GM18498 (cell line): ENCODE measurements at regions not wholly inside any gene's neighbourhood (a gene's known extent, or its start where the extent isn't known, plus 50 kb on each side); places are given as distances from the start of the nearest gene placed in this dataset.
"Not testable (repeated sequence)": the region's sequence is repeated elsewhere in the genome, so short reads cannot be mapped to it uniquely, and the experiment has no call there.

Experiments used
- ATAC-seq: cut with Tn5 transposase; IDR thresholded peaks from one replicate; pipeline ENCODE4 v1.9.1; 2021; ENCODE audit warnings: mild to moderate bottlenecking, moderate library complexity; ENCODE audit not compliant: unreplicated experiment

DNA sequence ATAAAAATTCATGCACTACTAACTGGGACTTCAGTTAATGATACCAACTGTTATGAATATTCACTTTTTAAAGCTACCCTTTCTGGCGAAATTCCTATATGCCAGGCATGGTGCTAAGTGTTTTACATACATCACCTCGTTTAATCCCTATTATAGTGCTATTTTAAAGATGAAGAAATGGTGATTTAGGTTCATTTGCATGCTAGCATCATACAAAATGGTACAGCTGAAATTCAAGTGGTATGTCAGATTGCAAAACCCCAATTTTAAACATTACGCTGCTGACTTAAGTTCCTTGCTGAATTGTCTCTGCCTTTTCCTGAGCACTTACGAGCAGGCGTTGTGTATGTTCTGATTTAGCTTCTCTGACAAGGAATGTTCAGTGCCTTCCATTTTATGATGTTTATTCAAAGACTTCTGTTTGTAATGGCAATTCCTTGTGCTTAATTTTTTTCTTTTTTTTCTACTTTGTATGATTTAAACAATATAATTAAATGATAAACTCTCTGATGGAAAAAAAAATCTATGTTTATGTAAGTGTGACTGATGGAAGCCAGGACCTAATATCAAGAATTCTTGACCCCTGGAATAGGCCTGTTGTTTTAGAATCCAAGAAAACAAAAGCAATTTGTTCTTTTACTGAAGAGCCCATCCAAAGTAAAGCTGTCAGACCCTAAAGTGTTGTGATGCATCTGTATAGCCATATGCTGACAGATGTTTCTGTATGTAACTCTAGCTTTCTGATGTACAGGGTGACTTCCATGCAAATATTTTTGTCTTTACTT lies 148.1 kb downstream of the PCDH7 start:
- no peak for ATAC-seq

DNA sequence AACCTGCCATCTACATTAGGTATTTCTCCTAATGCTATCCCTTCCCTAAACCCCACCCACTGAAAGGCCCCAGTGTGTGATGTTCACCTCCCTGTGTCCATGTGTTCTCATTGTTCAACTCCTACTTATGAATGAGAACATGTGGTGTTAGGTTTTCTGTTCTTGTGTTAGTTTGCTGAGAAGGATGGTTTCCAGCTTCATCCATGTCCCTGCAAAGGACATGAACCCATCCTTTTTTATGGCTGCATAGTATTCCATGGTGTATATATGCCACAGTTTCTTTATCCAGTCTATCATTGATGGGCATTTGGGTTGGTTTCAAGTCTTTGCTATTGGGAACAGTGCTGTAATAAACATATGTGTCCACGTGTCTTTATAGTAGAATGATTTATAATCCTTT lies 149.2 kb downstream of the PCDH7 start:
- not testable (repeated sequence) for ATAC-seq

DNA sequence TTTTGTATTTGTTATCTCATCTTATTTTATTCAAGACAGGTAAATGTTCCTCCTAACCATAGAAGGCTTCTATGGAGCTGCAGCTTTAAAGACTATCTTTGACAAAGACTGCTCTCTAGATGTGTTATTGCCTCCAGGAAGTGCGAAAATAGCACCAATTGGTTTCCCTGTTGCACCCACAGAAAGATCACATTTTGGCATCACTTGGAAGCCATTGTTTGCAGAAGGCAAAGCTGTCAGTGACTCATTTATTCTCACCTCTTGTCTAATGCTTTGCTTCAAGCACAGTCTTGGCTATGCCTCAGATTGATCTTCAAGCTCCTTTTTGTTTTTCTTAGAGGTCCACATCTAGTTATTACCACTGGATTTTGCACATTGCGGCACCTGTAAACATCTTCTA lies 150.3 kb downstream of the PCDH7 start:
- ATAC-seq: no peak

DNA sequence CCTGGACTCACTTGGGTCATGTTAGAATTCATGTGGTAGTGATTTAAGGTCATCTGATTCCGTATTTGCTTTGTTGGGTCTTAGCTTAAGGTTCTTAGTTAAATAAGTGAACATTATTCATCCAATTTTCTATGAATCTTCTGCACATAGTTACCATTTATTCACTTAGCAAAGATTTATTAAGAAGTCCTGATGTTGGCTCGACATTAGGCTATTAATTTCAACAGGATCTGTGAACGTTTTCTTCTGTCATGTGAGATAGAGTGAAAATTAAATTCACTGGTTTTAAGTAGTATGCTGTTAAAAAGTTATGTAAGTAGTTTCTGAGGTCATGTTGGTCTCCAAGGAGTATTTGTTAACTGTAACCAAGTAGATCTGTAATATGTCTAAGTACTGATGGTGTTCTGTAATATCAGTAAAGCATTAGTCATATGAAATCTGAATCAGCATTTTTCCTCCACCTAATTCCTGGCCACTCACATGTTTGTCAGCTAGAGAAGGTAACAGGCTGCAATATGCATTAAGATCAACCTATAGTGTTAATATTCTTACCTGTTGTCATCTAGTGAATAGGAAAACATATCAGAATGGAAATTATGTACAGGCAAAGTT lies 155.6 kb downstream of the PCDH7 start:
- ATAC-seq: no peak

DNA sequence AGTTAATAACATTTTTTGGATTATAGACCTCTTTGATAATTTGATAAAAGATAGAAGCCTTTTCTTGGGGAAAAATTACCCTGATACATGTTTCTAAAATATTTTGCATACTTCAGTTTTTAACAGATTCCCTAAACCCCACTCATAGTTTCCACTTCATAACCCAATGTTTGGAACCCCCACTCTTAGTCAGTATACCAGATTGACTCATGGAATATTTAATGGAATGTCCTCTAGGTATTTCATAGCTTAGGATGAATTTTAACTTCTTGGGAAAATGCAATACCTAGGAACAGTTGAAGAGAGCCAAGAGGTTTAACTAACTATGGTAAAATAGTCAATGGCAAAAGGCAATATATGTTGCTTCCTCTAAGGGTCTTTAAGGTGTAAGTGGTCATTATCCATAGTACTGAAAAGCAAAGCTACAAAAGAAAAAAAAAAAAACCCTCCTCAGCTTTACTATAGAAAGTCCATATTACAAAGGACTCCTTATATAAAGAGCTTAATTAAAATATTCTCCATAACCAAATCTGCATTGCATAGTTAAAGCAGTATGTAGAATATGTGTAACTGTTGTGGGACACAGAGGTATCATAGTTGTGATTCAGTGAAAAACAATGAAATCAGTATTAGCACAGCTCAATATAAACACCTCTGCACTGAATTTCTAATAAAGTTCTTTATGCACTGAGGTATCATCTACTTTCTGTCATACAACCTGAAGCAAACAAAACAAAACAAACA lies 159.9 kb downstream of the PCDH7 start:
- no peak for ATAC-seq

DNA sequence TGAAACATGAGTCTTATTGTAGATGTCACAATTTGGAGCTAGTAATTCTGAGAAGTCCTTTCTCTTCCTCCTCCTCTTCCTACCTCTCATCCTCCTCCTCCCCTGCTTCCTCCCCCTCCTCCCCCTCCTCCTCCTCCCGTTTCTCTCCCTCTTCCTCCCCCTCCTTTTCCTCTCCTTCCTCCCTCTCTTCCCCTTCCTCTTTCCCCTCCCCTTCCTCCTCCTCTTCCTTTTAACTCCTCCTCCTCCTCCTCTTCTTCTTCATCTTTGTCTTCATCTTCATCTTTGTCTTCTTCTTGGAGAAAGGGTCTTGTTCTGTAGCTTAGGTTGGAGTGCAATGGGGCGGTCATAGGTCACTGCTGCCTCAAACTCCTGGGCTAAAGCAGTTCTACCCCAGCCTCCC lies 161.8 kb downstream of the PCDH7 start:
- no peak for ATAC-seq

DNA sequence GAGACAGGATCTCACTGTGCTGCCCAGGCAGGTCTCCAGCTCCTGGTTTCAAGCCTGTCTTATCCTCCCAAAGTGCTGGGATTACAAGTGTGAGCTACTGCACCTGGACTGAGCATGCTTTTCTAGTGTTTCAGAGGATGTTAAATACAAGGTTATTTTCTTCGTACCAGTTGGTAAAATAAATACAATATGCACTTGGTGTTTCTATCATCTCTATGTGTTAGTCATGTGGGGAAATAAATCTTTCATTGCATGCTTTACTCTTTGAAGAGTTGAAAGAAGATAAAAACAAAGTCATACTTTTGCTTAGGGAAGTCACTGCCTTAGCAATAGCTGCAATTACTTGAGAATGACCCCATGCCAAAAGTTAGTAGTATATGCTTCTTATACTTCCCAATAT lies 162.3 kb downstream of the PCDH7 start:
- ATAC-seq: no peak

DNA sequence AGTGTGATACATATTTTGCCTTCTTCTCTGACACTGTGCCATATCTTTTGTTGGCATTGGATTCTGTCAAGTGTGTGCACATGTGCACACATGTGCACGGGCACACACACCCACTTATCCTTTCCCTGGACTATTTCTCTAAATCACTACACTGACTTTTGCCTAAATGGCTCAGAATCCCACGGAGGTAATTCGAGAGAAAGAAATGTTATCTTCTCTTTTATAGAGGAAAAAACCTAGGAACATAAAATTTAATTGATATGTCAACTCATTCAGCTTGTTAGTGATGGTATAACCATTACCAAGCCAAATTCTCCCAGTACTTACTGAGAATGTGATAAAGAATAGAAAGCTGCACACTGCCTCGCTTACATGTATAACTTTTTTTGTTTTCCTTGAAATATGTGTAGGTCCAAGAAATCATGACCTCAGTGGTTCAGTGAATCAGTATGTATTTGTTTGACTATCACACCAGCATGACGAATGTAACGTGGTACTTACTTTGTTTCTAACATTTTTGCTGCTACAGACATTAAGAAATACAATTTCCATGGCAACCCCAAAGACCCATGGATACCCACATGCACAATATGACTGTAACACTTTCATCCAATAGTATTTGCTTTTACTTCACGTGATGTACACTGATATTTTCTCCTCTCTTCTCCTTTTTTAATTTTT lies 163.0 kb downstream of the PCDH7 start:
- ATAC-seq: no peak

DNA sequence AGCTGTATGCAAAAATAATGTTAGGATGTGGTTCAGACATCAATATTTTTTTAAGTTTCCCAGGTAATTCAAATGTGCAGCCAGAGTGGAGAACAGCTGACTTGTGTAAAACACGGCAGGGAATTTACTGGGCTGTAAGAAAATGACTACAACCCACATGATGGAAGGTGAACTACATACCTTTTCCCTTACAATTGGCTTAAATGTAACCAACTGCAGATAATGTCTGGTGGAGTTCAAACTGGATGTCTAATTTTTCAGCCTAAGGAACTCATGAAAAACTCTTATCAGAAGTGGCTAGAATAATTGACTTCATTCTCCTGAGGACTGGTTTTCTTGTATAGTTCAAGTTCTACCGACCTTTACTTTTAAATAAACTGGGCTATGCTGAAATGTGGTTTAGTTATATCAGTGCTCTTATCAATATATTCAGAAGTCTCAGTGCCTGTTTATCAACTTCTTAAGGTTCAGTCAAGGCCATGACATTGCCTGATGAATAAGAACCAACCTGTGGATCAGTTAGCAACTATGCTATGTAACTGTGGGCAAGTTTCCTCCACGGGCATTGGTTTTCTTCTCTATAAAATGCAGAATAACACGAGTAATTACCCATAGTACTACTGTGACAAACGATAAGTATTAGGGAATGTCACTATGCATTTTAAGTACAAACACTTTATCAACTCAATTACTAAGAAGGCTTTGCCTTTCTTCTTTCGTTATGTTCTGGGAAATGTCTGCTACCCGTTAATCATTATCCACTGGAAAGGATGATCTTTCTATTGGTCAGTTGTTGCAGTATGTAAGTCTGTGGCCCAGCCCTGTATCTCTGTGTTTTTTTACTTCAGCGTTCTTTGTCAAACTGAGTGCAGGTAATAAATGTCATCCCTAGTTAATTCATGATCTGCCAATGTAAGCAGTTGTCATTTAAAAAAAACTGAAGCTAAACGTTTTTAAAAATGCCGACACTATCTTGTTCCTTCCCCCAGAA lies 181.6 kb downstream of the PCDH7 start:
- ATAC-seq: no peak

DNA sequence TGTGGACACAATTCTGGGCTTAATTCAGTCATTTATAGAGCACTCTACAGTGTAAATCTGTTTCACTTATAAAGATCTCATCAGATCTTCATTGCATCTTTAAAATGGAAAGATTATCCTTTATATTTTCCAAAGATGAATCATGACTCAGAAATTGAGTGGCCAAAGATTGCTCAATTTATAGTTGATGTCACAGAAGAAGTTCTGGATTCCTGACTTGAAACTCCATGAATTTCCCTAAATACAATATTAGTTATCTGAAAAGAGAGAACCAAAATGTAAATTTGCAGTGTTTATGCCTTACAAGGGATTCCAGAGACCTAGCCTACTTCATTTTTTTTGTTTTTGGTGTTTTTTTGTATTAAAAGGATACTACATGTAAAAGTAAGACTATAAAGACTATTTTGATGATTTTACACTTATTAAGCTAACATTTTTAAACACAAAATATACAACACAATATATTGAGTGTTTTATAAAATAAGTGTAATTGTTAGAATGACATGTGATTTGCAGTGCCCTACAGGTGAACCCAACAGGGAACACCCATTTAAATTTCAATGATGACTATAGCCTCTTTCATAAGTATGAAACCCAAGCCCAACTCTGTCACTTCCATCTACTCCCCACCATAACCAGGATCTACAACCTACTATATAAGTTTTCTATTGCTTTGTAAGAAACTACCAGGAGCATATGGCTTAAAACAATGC lies 183.5 kb downstream of the PCDH7 start:
- ATAC-seq: no peak

DNA sequence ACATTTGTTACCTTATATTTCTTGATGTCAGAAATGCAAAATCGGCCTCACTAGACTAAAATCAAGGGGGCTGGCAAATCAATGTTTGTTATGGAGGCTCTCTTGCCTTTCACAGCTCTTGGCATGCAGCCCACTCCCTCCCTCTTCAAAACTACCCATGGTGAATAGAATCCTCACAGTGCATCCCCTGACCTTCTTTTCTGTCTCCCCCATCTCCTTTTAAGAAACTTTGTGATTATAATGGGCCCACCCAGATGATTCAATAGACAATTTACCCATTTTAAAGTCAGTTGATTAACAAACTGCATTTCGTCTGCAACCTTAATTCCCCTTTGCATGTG lies 184.0 kb downstream of the PCDH7 start:
- no peak for ATAC-seq

DNA sequence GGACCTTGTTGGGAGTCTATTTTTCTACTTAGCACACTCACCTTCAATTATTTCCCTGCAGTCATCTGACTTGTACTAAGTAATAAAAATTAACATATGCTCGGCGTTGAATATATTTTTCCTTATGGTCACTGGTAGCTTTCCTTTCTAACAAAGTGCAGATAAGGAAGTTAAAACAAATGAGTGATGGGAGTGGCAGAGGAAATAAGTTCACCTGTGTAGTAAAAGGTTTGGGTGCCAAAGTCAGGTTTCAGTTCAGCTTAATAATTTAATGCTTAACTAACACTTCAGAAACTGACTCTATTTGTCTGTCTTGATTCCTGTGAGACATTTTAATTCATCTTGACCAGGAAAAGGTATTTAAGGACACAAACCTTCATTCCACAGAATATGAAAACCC lies 184.4 kb downstream of the PCDH7 start:
- ATAC-seq: no peak

DNA sequence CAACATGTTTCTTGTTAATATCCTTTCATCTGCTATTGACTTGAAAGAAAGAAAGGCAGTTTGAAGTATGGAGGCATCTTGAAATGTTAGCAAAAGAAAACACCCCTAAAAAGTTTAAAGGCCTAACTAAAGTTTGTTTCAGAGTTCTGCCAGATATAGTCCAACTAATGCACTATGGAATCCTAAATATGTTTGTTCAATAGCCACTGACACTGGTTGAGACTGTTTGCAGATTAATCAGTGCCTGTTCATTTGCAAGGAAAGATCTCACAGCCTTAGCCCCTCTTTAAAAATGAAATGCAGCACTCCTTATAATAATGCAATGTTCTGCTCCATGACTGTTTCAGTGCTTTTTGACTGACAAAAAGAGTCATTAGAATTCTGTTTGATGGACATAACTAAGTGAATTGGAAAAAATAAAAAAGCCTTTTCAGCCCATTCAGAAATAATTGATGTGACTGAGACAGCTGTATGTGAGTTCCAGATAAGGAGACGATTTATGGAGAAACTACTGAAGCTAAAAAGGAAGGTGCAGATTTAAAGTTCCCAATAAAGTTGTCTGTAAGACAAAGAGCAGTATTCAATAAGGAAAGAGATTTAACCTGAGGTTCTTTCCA lies 192.0 kb downstream of the PCDH7 start:
- ATAC-seq: no peak

DNA sequence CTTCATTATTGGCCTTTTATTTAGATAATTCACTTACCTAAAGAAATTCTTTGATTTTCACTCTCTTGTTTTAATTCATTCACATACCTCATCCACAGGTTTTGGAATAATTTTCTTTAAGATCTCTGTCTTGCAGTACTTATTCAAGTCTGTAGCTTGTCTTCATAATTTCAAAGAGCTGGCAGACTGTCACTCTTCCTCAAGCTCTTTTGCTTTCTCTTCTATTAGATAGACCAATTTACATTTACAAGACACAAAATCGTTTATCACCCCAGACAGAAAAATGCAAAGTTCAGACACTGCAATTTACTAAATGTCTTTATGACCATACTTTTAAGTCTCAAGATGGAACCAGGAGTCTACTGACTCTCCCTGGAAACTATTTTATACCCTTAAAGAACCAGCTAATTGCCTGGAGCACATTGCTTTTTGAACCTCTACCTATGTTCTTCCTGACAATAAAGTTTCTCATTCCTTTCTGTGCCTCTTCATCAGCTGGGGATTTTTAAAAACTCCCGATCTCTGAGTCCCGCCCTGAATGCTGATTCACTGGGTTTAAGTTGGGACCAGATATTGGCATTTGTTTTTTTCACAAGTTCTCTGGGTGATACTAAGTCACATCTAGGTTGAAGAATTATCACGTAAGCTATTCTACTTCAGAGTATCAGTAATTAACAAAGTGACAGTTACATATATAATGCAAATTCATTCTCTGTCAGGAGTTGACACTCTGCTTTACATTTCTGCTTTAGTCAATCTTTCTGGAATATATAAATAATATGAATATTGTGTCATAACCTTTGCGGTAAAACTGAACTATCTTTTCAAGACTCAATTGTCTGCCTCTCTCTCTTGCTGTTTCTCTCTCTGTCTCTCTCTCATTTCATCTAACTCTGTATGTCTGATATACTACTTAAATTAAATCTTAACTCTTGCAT lies 196.4 kb downstream of the PCDH7 start:
- ATAC-seq: no peak

DNA sequence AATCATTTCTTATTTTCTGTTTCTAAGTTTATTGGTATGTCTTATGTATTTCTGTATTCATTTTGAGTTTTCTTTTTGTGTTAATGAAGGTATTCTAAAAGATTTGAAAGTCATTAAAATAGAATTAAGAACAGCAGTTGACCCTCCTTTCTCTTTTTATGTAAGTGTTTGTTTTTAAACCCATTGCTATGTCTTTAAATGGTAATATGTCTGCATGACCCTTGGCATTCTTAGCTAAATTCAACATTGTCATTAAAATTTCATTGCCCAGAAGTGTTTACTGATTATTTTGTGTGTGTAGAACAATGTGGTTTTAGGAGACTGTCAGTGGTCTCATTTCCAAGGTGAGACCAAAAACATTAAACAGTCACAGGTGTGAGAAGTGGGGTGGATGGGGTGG lies 197.8 kb downstream of the PCDH7 start:
- ATAC-seq: no peak

DNA sequence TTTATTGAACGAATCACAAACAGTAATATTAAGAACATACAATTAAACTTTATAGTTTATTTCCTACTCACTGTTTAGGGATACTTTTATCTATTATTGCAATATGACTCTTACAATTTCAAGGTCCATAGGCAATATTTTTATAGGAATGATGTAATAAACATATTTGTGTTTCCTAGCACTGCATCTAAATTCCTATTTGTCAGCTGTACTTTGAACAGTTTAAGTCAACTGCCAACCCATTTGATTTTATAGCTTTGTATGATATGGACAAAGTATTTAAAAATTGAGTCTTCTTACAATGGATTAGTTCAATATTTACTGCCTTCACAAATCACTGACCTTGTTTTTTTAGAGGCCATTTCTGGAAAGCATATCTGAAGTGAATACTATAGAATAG lies 199.3 kb downstream of the PCDH7 start:
- no peak for ATAC-seq

DNA sequence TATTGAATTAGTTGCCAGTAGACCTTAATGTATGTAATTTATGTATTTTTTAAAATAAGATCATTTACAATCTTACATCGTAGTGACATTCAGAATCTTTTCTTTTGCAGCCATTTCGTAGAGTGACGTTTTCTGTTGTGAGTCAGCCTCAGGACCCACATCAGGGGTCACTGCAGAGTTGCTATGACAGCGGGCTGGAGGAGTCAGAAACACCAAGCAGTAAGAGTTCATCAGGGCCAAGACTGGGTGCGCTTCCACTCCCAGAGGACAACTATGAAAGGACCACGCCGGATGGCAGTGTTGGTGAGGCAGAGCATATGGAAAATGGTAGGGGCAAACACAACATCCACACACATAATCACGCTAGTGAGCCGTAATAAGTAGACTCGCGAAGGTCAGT lies 199.9 kb downstream of the PCDH7 start:
- ATAC-seq: no peak

DNA sequence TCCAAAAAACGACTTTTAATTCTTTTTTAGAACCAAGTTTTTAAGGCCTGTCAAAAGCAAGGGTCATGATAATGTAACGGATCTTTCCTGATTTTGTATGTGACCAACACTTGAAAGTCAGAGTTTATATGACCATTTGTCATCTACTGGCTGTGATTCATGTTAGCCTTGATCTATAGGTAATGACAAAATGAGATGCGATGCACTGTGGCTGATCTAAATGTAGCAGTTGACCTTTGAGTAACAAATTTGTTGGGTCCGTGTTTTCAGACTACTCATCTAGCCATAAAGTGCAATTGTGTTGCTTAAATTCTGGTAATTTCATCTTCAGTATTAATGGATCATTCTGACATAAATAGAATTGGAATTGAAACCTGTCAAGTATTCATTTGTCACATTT lies 202.5 kb downstream of the PCDH7 start:
- no peak for ATAC-seq
